Vagina (tissue), 2 donors: ENCODE measurements at regions not wholly inside any gene's neighbourhood (a gene's known extent, or its start where the extent isn't known, plus 50 kb on each side); places are given as distances from the start of the nearest gene placed in this dataset.

ENCODE experiments used
- DNase-seq, 2 donors: peaks; one replicate each; pipeline ENCODE4 v3.0.0-alpha.2; 2017; ENCODE audit errors: extremely low spot score in 2 of 2
- H3K27ac ChIP-seq: fragments of 200-600 bp; sonication (generic); one replicate; pipeline ENCODE4 v1.5.1; 2019
- H3K27me3 ChIP-seq: fragments of 200-600 bp; sonication (generic); one replicate; pipeline ENCODE4 v1.5.1; 2019
- H3K36me3 ChIP-seq, 2 donors: fragments of 200-600 bp; sonication (generic); one replicate each; pipeline ENCODE4 v1.5.1; 2017 to 2019
- H3K4me1 ChIP-seq: fragments of 200-600 bp; sonication (generic); one replicate; pipeline ENCODE4 v1.5.1; 2019
- H3K4me3 ChIP-seq, 2 donors: fragments of 200-600 bp; sonication (generic); 1 replicate in 1 of 2; 2 replicates in 1 of 2; pipeline ENCODE4 v1.5.1; 2016 to 2019
- H3K9me3 ChIP-seq: fragments of 200-600 bp; sonication (generic); one replicate; pipeline ENCODE4 v1.5.1; 2019
- CTCF ChIP-seq, 3 experiments: fragments of 450-650 bp in 2 of 3; fragments of 200-600 bp in 1 of 3; sonication (generic) in 1 of 3; IDR thresholded peaks; one replicate each; pipeline ENCODE4 v1.5.1; 2017 to 2019; ENCODE audit warnings: antibody characterized with exemption in 3 of 3, mild to moderate bottlenecking in 2 of 3, moderate library complexity in 2 of 3
- POLR2A ChIP-seq, 2 donors: fragments of 450-650 bp; IDR thresholded peaks; one replicate each; pipeline ENCODE4 v1.6.1; 2017; ENCODE audit warnings: antibody characterized with exemption in 2 of 2, mild to moderate bottlenecking in 2 of 2, moderate library complexity in 2 of 2
- POLR2AphosphoS5 ChIP-seq, 2 donors: sonication (generic); formaldehyde crosslinking; IDR thresholded peaks; one replicate each; pipeline ENCODE4 v1.9.0; 2017; ENCODE audit warnings: antibody characterized with exemption in 2 of 2, mild to moderate bottlenecking in 2 of 2, low read depth in 1 of 2; ENCODE audit not compliant: insufficient read depth in 1 of 2
- intact Hi-C: fragments of 100-400 bp; cut with DNase I; formaldehyde crosslinking; loops from one replicate; pipeline ENCODE4 v1.15.1; 2023

- no peak for TF ChIP-seq POLR2A (IDR thresholded peaks at IDR 0.05)
- Histone ChIP-seq H3K4me3 (no peak overlapping the region), H3K27me3 (no peaks in the 10 kb centered on the region), H3K27ac (no peak overlapping the region), H3K36me3 (no peaks in the 10 kb centered on the region), H3K4me1 (no peaks in the 10 kb centered on the region), H3K9me3 (no peaks in the 10 kb centered on the region)
- intact Hi-C loops, result no loop called here
- DNase-seq, result no peak
Measured at GRCh38 chr15:94631608-94632007, 400.2 kb downstream of the MCTP2 start.

- TF ChIP-seq CTCF (IDR thresholded peaks at IDR 0.05) (no peak), POLR2A (IDR thresholded peaks at IDR 0.05) (no peak)
- DNase-seq, result no peak
- Histone ChIP-seq H3K4me1 (no peaks in the 10 kb centered on the region), H3K27me3 (no peaks in the 10 kb centered on the region), H3K36me3 (no peaks in the 10 kb centered on the region), H3K27ac (no peak overlapping the region), H3K4me3 (no peak overlapping the region), H3K9me3 (no peaks in the 10 kb centered on the region)
- intact Hi-C loops, result no loop called here
Measured at GRCh38 chr15:94638183-94638582, 406.8 kb downstream of the MCTP2 start.

GRCh38 chr15:94639701-94640100, 408.3 kb downstream of the MCTP2 start:
- no peaks in the 10 kb centered on the region for H3K9me3 ChIP-seq
- H3K4me1 ChIP-seq, result no peaks in the 10 kb centered on the region
- no peaks in the 10 kb centered on the region for H3K27me3 ChIP-seq
- intact Hi-C loops, result no loop called here
- DNase-seq, result no peak
- no peak overlapping the region for H3K27ac ChIP-seq
- no peaks in the 10 kb centered on the region for H3K36me3 ChIP-seq
- no peak overlapping the region for H3K4me3 ChIP-seq
- TF ChIP-seq CTCF (IDR thresholded peaks at IDR 0.05) (no peak), POLR2A (IDR thresholded peaks at IDR 0.05) (no peak), POLR2AphosphoS5 (IDR thresholded peaks at IDR 0.05; ENCODE audit: insufficient read depth in 1 of 2, low read depth in 1 of 2) (no peak)

GRCh38 chr15:94644433-94644832, 413.1 kb downstream of the MCTP2 start:
- no peak overlapping the region for H3K27ac ChIP-seq
- TF ChIP-seq CTCF (IDR thresholded peaks at IDR 0.05) (no peak), POLR2A (IDR thresholded peaks at IDR 0.05) (no peak), POLR2AphosphoS5 (IDR thresholded peaks at IDR 0.05; ENCODE audit: insufficient read depth in 1 of 2, low read depth in 1 of 2) (no peak)
- H3K27me3 ChIP-seq, result no peaks in the 10 kb centered on the region
- no peak for DNase-seq
- H3K4me1 ChIP-seq, result no peaks in the 10 kb centered on the region
- no peaks in the 10 kb centered on the region for H3K36me3 ChIP-seq
- intact Hi-C loops, result no loop called here
- H3K9me3 ChIP-seq, result no peaks in the 10 kb centered on the region
- H3K4me3 ChIP-seq, result no peak overlapping the region

GRCh38 chr15:94653071-94653470, 421.7 kb downstream of the MCTP2 start:
- no peaks in the 10 kb centered on the region for H3K9me3 ChIP-seq
- no peaks in the 10 kb centered on the region for H3K36me3 ChIP-seq
- no peak overlapping the region for H3K27ac ChIP-seq
- intact Hi-C loops, result no loop called here
- H3K4me3 ChIP-seq, result no peak overlapping the region
- H3K27me3 ChIP-seq, result no peaks in the 10 kb centered on the region
- TF ChIP-seq POLR2A (IDR thresholded peaks at IDR 0.05) (no peak), CTCF (IDR thresholded peaks at IDR 0.05) (no peak), POLR2AphosphoS5 (IDR thresholded peaks at IDR 0.05; ENCODE audit: insufficient read depth in 1 of 2, low read depth in 1 of 2) (no peak)
- no peak for DNase-seq
- no peaks in the 10 kb centered on the region for H3K4me1 ChIP-seq
